ENCODE measurements at regions not wholly inside any gene's neighbourhood (a gene's known extent, or its start where the extent isn't known, plus 50 kb on each side); places are given as distances from the start of the nearest gene placed in this dataset.
"Not testable (repeated sequence)": the region's sequence is repeated elsewhere in the genome, so short reads cannot be mapped to it uniquely, and the experiment has no call there.

DNA sequence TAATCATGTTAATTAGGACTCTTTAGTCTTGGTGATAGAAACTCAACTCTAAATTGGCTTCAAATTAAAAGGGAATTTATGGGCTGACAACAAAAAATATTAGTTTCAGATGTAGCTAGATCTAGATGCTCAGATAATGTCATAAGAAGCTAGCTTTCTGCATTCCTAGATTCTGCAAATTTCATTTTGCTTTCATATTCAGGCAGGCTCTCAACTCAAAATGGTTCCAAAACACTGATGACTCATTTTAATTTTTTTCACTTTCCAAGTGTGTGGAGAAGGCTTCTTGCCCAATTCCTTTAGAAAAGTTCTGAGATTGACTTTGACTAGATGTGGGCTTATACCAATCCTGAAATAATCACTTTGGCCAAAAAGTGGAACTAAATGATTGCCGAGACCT is 236.7 kb upstream of the GOT2 start:
- no peak for DNase-seq

DNA sequence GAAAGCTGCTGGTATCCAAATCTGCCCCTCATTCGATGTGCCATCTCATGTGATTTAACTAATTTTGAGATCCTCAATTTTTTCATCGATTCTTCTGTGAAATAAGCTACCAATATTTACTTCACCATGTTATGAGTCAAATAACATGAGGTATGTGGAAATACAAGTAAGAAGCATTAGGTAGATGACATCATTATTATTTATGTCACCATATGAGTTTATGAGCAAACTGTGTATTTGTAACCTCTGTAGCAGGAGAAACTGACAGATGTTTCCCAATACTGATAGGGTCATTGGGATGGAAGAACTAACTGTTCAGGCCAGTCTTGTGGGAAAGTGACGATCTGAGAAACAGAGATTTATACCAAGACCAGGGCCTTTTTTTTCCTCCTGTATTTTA is 229.4 kb upstream of the GOT2 start:
- DNase-seq, result no peak

DNA sequence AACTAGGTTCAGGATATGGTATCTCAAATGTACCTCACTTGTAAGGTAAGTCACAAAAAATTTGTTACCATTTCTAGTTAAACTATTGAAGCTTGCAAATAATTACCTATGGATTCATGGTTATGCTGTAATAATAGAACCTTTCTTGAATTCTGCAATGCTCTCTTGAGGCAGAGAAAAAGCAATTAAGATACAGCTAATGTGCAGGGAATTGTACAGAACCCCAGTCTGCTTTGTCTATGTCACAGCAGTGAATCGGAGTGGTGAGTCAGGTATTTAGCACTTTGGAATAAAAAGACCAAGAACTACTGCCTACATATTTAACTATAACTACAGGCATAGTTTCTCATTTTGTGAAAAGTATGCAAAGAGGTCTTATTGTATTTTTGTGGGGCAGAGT is 228.7 kb upstream of the GOT2 start:
- DNase-seq, result no peak

DNA sequence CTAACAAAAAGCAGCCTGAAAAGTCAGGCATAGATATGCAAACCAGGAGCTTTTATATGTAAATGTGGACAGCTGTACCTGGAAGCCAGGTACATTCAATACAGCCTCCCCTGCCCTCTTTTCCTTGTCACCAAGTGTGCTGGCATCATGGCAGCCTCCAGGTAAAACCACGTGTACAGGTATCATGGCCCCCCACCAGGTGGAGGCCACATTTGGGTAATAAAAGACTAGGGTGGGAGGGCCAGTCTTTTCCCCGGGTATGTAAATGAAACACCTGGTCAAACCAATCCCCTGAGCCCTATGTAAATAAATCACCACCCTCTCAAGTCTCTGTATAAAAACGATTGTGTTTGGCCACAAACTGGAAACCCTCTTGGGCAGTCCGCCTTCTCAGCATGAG is 226.4 kb upstream of the GOT2 start:
- no peak for DNase-seq

DNA sequence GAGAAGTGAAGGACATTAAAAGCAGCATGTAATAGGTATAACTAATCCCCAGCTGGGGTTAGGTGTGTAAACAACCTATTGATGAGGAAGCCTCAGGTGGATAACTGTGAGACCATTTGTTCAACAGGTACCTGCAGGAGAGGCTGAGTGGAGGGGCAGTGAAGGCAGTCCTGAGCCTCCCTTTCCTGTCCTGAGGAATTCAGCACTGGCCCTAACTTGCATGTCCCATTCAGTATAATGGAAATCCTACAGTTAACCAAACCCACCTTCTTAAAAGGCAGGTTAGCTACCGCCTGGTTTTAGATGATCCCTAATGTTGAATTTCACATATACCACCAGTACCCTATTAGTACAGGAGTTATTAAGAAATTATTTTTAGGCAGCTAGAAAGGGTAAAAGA is 225.9 kb upstream of the GOT2 start:
- DNase-seq, result no peak

DNA sequence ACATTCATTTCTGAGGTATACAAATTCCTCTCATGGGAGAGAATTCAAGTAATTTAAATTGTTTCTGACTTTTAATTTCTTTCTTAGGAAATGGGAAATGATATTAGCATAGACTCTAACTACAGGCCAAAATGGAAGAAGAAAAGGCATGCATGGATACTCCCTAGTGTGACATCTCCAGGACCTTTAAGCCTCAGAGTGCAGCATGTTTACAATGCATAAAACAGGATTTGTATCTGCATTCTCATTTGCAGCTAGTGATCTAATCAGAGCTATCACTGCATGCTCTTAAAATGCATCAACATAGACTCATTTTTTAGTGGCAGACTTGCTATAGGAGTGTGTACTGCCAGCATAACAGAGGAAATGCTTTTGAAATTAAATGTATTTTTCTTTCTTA is 224.6 kb upstream of the GOT2 start:
- DNase-seq, result no peak

DNA sequence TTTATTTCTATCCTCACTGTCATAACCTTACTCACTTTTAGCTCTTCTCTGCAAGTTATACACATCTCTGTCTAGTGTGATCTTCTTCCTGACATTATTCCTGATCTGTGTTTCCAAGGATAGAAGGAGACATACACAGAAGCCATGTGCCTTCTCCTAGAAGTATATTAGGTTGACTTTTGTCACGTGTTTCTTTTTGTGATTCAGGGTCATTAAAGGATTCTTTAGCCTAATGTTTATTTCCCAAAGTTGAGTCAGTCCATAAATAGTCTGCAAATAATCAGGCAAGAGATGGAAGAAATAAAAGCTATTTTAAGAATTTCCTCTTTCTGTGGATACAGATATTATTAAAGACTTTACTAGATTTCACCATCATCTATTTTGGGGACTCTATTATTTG is 214.1 kb upstream of the GOT2 start:
- no peak for DNase-seq

DNA sequence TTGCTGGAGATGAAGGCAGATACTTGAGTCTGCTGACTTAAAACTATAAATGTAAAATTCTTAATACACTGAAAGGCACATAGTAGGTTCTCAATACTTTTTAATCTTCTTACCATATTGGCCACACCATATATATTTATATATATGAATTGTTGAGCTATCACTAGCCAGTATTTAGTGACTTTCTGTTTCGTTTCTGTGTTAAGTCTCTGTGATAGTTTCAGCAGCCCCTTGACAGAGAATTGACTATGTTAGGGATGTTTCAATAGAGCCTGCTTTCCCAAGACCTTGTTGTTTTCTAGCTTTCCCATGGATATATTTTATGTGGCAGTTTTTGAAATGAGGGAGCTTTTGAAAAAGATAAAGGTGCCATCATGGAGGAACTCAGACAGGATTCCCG is 206.5 kb upstream of the GOT2 start:
- no peak for DNase-seq

DNA sequence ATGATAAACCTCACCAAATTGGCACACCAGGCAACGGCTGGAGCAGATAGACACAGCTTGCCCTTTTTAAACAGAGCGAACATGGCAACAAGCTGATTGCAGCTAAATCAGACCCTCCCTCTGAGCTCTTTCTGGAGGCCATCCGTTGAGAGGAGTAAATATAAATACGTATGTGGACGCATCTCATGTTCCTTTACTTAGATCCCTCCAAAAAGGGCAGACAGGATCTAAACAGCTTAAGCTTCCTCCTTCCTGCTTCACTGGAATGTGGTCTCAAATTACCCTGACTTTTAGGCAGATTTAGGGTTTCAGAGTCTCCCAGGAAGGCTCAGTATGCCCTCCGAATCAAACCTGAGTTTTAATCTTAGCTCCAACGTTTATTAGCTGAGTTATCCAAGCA is 204.7 kb upstream of the GOT2 start:
- no peak for DNase-seq

DNA sequence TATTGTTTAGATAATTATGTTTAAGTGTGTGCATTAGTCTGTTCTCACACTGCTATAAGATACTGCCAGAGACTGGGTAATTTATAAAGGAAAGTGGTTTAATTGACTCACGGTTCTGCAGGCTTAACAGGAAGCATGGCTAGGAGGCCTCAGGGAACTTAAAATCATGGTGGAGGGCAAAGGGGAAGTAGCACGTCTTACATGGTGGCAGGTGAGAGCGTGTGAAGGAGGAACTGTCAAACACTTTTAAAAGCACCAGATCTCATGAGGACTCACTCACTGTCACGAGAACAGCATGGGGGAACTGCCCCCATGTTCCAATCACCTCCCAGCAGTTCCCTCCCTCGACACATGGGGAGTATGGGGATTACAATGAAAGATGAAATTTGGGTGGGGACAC is 203.5 kb upstream of the GOT2 start:
- DNase-seq, result no peak

DNA sequence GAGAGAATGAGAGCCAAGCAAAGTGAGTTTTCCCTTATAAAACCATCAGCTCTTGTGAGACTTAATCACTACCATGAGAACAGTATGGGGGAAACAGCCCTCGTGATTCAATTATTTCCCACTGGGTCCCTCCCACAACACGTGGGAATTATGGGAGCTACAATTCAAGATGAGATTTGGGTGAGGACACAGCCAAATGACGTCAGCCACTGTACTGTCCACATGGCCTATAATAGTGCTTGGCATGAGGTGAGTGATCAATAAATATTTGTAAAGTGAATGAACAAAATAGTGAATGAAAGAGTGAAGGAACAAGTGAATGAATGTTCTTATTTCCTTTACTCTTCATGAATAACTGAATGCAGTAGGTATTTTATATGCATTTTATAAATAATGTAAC is 199.1 kb upstream of the GOT2 start:
- DNase-seq, result no peak

DNA sequence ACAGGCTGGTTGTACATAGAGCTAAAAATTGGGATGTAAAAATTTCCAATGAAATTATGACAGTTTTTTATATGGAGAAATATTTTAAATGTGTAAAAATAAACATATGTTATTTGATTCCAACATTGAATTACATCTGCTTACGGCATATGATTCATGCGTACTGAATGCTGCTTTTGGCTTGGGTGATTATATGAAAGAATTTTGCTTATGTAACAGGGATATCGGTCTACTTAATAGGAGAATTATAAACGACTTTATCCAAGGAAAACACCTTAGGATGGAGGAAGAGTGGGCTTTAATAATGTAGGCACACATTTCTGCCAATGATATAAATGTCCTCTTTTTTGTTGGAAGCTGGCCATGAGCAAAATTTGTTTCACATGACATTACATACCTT is 197.3 kb upstream of the GOT2 start:
- no peak for DNase-seq

DNA sequence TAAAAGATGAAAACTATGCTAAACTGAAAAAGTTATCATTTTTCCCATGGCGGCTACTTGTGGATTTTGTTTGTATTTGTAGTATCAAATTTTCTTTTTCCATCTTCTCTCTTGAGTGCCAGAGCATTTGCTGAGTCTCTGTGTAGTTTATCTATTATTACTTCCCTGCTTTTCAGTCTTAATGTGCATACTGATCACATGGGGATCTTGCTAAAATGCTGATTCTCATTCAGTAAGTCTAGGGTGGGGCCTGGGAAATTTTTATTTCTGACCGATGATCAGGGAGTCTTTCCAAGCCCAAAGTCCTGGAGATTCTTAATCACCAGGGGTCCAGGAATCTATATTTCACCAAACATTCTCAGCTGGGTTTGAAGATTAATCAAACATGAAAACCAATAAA is 189.0 kb upstream of the GOT2 start:
- DNase-seq, result no peak

DNA sequence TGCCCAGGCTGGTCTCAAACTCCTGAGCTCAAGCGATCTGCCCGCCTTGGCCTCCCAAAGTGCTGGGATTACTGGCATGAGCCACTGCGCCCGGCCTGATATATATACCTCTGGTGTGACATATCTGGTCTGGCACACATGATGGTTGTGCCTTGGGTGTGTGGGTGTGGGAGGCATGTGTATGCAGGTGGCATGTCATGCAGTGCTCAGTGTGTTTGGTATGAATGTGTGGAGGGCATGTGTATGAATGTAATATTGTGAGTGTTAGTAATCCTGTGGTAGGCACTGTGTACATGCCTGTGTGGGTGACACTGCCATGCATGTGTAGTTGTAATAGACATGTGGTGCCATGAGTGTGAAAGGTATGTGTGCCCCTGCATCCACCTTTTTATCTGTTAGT is 179.3 kb upstream of the GOT2 start:
- no peak for DNase-seq

DNA sequence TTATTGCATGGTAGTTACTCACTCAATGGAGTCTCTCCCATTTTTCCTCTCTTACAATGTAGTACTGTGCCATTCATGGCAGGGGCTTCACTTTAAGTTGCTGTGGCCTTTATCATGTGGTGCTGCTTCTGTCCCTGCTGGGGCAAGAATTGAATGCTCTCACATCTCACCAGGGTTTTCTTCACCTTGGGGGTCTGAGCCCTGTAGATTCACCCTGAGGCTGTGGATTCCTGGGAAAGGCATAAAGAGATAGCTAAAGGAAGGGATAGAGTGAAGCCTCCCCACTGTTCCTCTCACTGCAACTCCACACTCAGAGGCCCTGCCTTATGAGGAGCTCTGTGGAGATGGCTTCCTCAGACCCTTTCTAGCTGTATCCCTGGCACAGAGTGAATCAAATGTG is 178.5 kb upstream of the GOT2 start:
- DNase-seq, result no peak

DNA sequence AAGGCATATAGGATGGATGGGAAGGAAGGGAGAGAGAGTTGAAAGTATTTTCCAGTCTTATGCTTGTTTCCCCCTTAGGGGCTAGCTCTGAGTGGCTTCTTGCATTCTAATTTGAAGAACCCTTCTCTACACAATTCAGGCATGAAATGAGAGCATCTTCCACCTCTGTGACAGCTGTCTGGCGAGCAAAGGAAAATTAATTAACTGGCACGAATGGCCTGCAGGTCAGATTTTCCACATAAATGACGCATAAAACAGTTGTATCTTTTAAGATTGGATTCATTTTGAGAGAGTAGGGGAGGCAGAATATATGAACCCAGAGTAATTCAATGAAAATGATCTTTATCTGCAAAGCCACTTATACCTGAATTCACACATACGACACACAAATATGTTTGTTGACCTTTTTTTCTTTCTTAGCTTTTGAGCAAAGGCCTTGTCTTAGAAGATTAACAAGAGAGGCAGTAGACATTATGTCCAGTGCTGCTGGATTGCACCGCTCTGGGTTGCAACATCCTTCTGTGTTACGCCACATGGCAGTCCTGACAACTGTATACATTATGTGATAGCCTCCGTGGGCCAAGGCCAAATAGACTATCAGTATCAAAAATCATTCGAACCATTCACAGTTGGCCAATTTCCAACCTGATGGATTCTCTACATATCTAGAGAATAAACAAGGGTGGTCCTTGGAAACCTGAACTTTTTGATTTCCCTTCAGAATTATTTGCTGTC is 173.0 kb upstream of the GOT2 start:
- DNase-seq, result no peak

DNA sequence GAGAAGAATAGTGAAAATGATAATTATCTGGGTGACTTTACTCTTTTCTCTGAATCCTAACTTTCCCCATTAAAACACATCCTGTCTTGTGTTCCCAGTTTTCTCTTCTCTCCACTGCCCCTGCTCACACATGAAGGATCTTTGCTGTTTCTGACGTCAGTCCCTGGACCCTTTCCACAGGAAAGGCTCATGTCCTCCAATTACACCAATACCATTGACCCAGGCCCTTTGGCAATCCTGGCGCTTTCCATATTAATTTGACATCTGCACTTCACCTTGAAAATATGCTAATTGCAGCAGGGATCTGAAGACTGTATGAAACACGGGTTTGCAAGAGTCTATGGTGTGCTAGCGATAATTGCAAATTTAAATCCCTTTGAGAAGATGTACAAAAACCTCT is 170.2 kb upstream of the GOT2 start:
- no peak for DNase-seq

DNA sequence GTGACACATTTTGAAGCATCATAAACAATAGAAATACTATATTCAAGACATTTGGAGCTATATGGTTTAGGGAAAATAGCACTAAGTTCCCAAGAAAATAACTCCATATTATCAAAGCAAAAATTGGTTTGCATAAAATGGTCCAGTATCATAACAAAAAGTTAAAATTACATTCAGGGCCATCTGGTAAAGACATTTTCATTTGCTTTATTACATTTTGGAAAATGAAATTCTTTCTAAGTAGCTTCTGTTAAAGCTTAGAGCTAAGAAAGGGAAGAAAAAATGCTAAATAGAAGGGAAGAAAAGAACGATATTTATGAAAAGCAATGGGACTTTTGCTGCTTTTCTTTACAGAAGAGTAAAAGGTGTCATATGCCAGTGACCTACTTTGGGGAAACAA is 155.4 kb upstream of the GOT2 start:
- DNase-seq, result no peak

DNA sequence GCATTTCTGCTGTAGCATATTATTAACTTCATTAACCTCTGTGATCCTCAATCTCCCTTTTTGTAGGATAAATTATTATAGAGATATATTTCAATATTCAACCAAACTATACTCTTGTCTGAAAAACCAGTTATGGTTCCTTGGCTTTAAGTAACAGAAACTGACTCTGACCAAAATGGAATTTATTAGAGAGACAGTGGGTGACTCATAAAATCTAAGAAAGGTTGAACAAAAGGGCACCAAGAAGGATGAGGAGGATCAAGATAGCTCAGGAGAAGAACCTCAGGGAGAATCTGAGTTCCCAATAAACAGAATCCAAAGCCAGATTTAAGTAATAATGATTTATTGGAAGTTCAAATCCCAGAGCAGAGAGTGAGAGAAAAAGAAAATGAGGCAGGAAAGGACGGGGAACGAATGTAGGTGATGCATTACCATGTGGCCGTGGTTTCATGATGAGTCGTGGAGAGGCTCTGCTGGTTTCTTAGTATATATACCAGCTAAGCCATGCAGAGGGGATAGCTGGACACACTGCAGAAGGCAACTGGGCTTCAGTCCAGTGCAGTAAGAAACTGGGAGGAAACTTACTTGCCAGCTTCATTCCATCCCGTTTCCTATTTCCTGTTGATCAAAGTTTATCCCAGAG is 151.5 kb upstream of the GOT2 start:
- no peak for DNase-seq

DNA sequence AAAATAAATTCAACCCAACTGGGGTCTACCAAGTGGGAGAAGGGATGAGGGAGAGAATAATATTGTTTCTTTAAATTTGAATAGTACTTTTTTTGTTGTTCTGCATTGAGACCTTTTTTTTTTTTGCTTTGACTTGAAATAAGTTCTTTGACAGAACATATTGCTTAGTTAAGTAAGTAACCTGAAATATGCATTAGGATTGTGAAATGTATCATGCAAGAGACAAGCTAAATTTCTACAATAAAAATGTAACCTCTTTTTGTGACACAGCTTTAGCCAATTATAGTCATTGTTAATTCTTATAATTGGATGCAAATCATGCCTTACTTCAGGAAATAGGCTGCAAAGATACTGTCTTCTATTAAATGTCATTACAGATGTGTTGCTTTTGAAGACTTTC is 150.0 kb upstream of the GOT2 start:
- DNase-seq, result no peak

DNA sequence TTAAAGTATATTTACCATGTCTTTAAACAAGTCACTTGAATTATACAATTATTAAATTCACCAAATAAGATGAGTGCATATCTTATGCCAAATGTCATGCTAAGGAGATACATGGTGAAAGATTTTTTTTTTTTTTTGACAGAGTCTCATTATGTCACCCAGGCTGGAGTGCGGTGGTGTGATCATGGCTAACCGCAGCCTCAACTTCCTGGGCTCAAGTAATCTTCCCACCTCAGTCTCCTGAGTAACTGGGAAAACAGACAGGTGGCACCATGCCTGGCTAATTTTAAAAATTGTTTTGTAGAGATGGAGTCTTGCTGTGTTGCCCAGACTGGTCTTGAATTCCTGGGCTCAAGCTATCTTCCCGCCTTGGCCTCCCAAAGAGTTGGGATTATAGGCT is 149.0 kb upstream of the GOT2 start:
- DNase-seq, result no peak

DNA sequence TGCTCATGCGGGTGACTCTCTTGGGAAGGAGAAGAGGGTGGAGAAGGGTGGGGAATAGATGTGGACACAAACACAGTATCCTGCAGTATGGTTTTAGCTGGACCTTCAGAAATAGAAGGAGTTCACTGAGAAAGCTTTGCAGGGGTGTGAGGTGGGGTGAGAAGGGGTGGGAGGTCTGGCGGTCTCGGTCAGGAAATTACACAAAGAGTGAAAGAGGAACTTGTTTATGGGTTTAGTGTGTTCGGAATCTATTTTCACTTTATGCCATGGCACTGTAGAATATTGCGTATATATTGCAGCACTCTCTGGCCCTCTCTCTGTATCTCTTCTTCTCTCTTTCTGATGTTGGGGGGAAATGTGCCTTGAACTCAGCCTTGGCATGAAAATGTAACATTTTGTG is 148.2 kb upstream of the GOT2 start:
- no peak for DNase-seq

DNA sequence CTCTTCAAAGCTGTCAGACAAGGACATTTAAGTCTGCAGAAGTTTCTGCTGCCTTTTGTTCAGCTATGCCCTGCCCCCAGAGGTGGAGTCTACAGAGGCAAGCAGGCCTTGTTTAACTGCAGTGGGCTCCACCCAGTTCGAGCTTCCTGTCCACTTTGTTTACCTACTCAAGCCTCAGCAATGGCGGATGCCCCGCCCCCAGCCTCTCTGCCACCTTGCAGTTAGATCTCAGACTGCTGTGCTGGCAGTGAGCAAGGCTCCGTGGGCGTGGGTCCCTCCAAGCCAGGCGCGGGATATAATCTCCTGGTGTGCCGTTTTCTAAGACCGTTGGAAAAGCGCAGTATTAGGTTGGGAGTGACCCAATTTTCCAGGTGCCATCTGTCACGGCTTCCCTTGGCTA is 144.5 kb upstream of the GOT2 start:
- not testable (repeated sequence) for DNase-seq

DNA sequence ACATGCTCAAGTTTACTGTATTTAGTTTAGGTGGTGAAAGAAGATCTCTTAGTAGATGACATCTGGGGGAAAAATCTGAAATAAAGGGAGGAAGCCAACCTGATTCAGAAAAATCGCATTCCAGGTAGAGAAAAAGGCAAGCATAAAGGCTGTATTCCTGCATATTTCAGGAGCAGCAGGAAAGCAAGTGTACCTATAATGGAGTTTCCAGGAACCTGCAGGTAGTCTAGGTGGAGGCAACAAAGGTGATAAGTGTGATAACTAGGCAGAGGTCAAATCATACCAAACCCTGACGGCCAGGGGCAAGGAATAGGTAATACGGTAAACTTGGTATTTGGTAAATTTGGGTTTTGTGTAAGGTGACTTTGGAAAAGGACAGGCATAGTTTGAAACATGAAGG is 132.8 kb upstream of the GOT2 start:
- no peak for DNase-seq

DNA sequence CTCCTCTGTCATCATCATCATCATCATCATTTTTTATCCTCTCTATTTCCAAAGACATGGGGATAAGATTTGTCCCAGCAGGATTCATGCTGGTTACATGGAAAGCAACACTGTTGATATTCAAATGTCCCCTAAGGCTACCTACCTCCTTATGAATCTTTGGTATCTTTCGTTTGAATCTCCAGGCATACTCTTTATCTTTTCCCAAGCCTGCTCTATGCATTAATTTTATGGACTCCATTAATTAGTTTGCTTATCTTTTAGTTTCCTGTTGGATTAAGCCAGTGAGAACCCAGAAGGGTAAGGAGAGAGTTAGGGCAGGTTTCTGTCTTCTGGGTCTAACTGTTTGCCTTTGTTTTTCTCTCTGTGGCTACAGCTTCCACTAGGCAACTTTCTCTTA is 129.6 kb upstream of the GOT2 start:
- no peak for DNase-seq

Data from DMS153 (cell line).